Stimulated activated memory B cell treated with anti-CD40 and anti-IgM and Interleukin-4, amounts not matched to agents 10 μg/mL and 1 μg/mL and 100 μg/mL, for 72 hours (primary cell): ENCODE measurements at regions not wholly inside any gene's neighbourhood (a gene's known extent, or its start where the extent isn't known, plus 50 kb on each side); places are given as distances from the start of the nearest gene placed in this dataset.

ENCODE experiments used
- ATAC-seq: fragments of 150-1000 bp; cut with Tn5 transposase; 2 replicates; pipeline ENCODE4 v1.10.0; 2021
- H3K27ac Mint-ChIP-seq: one replicate; pipeline ENCODE4 v1.8.0; 2022; ENCODE audit warnings: mild to moderate bottlenecking, mixed read lengths
- H3K27me3 Mint-ChIP-seq: one replicate; pipeline ENCODE4 v1.8.0; 2022; ENCODE audit warnings: mixed read lengths
- H3K36me3 Mint-ChIP-seq: one replicate; pipeline ENCODE4 v1.8.0; 2022; ENCODE audit warnings: mixed read lengths
- H3K4me1 Mint-ChIP-seq: one replicate; pipeline ENCODE4 v1.8.0; 2022; ENCODE audit warnings: mixed read lengths
- H3K4me3 Mint-ChIP-seq: one replicate; pipeline ENCODE4 v1.8.0; 2022; ENCODE audit warnings: mild to moderate bottlenecking, moderate library complexity, mixed read lengths
- H3K9me3 Mint-ChIP-seq: one replicate; pipeline ENCODE4 v1.8.0; 2022; ENCODE audit warnings: mixed read lengths

DNA sequence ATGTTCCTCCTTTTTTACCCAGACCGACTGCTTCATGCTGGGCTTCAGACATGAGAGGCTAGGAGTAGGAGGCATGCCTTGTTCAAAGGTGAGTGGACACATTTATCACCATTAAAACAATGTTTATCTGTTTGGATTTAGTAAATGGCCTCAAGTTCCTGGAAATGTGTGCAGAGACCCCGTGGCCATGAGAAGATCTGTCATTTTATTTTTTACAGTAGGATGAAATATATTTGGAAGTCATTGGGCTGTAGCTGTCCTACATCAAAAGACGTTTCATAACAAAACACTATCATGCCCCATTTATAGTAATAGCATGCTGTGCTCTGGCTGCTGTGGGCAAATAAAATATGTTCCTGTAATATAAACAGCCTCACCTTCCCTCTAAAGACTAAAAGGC is 403.9 kb upstream of the TNP1 start:
- no peaks in the 10 kb centered on the region for H3K36me3 Mint-ChIP-seq
- H3K27me3 Mint-ChIP-seq = peaks cover 26% of the 10 kb centered on the region
- no peaks in the 10 kb centered on the region for H3K4me1 Mint-ChIP-seq
- ATAC-seq = no peak
- H3K4me3 Mint-ChIP-seq = no peak overlapping the region
- no peak overlapping the region for H3K27ac Mint-ChIP-seq
- peaks cover 4% of the 10 kb centered on the region for H3K9me3 Mint-ChIP-seq

DNA sequence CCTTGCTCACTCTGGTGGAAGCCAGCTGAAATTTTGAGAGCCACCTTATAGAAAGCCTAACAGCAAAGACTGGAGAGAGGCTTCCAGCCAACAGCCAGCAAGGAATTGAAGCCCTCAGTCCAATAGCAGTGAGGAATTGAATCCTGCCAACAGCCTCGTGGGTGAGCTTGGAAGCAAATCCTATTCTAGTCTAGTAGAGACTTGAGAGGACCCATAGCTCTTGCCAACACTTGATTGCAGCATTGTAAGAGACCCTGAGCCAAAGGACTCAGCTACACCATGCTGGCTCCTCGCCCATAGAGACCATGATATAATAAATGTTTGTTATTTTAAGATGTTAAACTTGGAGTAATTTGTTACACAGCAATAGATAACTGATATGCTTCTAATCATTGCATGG is 403.0 kb upstream of the TNP1 start:
- H3K27me3 Mint-ChIP-seq = peaks cover 23% of the 10 kb centered on the region
- no peak overlapping the region for H3K27ac Mint-ChIP-seq
- H3K4me3 Mint-ChIP-seq = no peak overlapping the region
- H3K4me1 Mint-ChIP-seq = no peaks in the 10 kb centered on the region
- no peak for ATAC-seq
- no peaks in the 10 kb centered on the region for H3K36me3 Mint-ChIP-seq
- peaks cover 2% of the 10 kb centered on the region for H3K9me3 Mint-ChIP-seq

DNA sequence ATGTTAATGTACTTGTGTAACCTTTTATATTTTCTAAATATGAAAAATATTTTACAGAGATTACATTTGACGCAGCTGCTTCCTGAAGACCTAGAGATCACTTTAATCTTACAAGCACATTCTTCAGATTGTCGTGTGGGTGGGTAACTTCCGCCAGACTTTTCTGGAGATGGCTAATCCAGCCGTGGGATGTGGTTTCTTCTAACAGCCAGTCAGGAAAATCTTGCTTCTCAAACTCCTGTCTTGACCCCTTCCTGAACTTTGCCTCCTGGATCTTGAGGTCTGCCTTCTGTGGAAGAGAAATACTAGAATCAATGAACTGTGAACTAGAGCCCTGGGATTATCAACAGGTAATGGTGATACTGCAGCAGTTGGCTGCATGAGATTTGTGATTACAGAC is 401.6 kb upstream of the TNP1 start:
- Mint-ChIP-seq H3K4me3 (no peak overlapping the region), H3K4me1 (no peaks in the 10 kb centered on the region), H3K9me3 (no peaks in the 10 kb centered on the region), H3K36me3 (no peaks in the 10 kb centered on the region), H3K27me3 (peaks cover 23% of the 10 kb centered on the region), H3K27ac (no peak overlapping the region)
- no peak for ATAC-seq

DNA sequence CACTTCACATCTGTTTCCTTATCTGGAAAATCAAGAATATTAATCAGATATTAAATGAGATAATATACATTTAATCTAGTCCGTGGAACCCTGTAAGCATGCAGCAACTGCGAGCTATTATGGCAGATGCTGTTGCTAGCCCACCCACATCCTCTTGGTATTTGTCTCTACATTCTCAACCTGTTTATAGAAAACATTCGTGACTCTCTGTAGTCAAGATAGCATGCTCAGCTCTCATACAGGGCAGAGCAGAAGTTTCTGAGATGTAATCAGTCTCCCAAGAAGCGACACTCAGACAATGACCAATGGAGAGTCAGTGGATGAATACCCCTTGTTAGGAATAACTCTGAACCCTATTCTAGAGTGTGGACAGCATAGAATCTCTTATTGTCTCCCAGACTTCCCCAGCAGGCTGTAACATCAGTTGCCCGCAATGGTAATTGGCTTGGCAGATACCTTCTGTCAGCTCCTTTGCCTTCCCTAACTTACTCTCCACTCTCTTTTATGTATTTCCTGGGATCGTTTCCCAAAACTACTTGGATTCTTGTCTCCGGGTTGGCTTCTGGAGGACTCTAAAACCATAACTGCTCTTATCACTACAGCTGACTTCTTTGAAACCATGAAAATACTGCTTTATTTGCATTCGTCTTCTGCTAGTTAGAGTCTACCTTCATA is 400.7 kb upstream of the TNP1 start:
- H3K9me3 Mint-ChIP-seq = no peaks in the 10 kb centered on the region
- H3K4me3 Mint-ChIP-seq = no peak overlapping the region
- ATAC-seq = no peak
- no peaks in the 10 kb centered on the region for H3K4me1 Mint-ChIP-seq
- H3K27ac Mint-ChIP-seq = no peak overlapping the region
- no peaks in the 10 kb centered on the region for H3K36me3 Mint-ChIP-seq
- H3K27me3 Mint-ChIP-seq = peaks cover 23% of the 10 kb centered on the region

DNA sequence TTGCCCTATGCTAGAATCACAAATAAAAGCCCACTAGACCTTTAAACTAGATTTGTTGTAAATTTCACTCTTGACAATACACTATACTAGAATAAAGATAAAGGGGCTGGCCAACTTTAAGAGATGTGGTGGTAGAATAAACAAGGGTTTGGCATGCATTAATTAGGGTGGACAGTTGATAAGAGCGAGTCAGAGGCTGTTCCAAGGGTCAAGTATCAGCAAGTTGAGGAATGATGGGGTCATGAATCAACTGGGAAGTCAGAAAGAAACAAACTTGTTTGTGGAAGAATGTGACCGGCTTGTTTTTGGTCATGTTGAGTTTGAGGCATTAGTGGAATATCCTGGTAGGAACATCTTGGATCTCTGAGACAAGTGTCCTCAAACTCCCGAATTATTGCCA is 398.3 kb upstream of the TNP1 start:
- Mint-ChIP-seq H3K9me3 (no peaks in the 10 kb centered on the region), H3K27me3 (peaks cover 18% of the 10 kb centered on the region), H3K4me3 (no peak overlapping the region), H3K27ac (no peak overlapping the region), H3K36me3 (no peaks in the 10 kb centered on the region), H3K4me1 (no peaks in the 10 kb centered on the region)
- no peak for ATAC-seq

DNA sequence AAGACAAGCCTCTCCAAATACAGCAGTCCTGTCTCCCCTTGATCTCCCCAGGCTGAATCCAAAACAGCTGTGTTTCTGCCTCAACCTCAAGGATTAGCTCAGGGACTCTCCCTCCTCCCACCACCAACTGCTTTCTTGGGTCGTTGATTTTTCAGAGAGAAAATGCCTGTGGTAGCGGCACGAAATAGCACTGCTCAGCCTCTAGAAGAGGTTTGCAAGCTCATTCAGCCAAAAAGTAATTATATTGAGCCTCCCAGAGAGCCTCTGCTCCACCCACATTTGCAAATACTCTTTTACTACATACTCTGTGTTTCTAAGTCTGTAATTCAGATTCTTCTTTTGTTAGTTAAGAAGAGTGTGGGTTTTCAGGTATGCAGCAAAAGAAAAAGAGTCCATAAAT is 396.4 kb upstream of the TNP1 start:
- H3K9me3 Mint-ChIP-seq = no peaks in the 10 kb centered on the region

DNA sequence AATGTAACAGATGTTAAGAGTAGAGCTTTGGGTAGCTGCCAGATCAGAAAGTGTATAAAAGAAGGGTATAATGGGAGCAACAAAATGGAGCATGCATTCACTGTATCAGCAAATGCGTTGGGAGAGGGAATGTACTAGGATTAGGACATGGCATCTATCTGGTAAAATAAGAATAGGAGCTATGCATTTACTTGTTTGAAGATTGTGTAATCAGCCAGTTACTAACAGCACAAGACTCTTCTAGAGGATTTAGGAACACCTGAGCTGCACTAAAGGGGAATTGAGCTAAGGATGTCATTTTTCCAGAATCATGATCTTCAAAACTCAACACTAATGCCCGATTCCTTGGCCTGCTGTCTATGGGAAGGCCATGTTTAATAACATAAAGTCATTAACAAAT is 394.2 kb upstream of the TNP1 start:
- H3K27ac Mint-ChIP-seq = no peak overlapping the region
- H3K36me3 Mint-ChIP-seq = no peaks in the 10 kb centered on the region
- H3K27me3 Mint-ChIP-seq = peaks cover 21% of the 10 kb centered on the region
- H3K4me1 Mint-ChIP-seq = no peaks in the 10 kb centered on the region
- no peak for ATAC-seq
- no peaks in the 10 kb centered on the region for H3K9me3 Mint-ChIP-seq
- no peak overlapping the region for H3K4me3 Mint-ChIP-seq

More for the DNA sequence above, 396.4 kb upstream of the TNP1 start:
- no peak for ATAC-seq
- Mint-ChIP-seq H3K4me3 (no peak overlapping the region), H3K4me1 (no peaks in the 10 kb centered on the region), H3K36me3 (no peaks in the 10 kb centered on the region), H3K27ac (no peak overlapping the region), H3K27me3 (peaks cover 29% of the 10 kb centered on the region)

DNA sequence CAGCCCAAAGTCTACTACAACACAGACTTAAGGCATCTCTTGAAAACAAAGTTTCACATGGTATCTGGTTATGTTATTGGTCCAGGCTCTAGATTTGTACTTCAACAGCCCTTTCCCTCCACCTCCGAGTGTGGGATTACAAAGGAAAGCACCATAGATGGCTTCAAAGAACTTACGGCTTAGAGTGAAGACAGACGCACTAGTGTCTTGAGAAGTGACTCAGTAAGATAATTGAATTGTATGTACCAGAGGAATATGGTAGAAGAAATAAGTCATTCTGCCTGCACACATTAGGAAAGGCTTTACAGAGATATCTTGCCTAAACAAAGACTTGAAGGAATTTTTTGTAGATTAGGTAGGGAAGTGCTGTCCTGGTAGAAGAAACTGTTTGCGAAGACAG is 392.3 kb upstream of the TNP1 start:
- Mint-ChIP-seq H3K4me3 (no peak overlapping the region), H3K27me3 (peaks cover 21% of the 10 kb centered on the region), H3K27ac (no peak overlapping the region), H3K9me3 (no peaks in the 10 kb centered on the region), H3K4me1 (no peaks in the 10 kb centered on the region), H3K36me3 (no peaks in the 10 kb centered on the region)
- no peak for ATAC-seq

DNA sequence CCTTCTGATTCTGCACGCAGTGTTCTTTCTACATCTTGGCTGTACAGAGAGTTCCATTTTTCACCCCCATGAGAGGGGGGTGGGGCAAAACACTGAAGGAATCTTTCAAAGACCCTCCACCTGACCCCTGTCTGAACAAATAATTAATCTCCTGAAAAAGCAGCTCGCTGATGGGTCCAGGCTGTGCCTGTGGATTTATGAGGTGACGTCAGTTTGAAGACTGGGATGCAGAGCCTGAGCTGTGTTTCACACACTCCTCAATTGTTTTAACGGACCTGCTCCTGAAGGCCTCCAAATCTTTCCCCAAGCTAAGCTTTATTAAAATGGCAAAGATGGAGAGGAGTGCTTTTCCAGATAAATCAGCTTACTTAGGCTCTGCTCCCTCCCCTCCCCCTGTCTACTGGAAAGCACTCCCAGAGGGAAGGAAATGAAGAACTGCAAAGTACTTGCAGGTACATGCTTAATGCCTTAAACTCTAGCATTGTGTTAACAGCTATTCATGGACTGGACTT is 390.2 kb upstream of the TNP1 start:
- H3K36me3 Mint-ChIP-seq = no peaks in the 10 kb centered on the region
- ATAC-seq = no peak
- no peaks in the 10 kb centered on the region for H3K9me3 Mint-ChIP-seq
- no peak overlapping the region for H3K4me3 Mint-ChIP-seq
- H3K4me1 Mint-ChIP-seq = no peaks in the 10 kb centered on the region
- H3K27me3 Mint-ChIP-seq = peaks cover 27% of the 10 kb centered on the region
- H3K27ac Mint-ChIP-seq = no peak overlapping the region

DNA sequence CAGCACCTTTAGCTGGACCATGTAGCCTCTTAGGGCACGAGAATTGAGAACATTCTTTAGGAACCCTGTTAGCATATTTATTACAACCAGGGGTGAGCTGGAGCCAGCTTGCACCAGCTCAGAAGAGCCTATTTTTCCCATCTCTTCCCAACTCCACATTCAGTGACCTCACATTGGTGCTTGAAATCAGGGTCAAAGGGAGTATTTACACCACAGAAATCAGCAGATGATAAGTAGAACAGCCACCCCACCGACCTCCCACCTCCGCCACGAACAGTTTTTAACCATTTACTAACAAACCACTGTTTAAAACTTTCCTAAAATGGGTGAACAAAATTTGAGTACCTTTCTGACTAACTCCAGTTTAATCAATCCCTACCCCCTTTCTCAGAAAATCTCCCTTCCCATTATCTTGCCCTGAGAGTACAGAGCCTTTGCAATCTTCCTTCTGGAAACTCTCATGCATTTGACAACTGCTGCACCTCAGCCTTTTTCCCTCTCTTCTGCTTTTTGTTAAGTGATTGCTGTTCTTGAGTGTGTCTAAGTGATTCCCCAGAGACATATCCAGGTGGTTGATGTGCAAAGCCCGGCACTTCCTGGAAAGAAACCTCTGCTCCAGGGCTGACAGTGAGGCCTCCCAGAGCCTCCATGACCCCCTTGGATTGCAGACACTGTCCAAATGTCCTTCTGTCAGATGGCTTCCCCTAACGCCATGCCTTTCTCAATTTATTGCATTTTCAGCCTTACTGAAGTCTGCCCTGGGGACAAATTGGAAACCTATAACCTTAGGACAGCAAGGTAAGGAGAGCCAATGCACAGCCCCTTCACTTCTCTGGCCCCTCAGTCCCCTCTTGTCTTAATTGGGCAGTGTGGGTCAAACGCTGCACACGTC is 389.5 kb upstream of the TNP1 start:
- ATAC-seq = no peak
- H3K27me3 Mint-ChIP-seq = peaks cover 27% of the 10 kb centered on the region
- no peak overlapping the region for H3K4me3 Mint-ChIP-seq
- no peaks in the 10 kb centered on the region for H3K4me1 Mint-ChIP-seq
- no peaks in the 10 kb centered on the region for H3K36me3 Mint-ChIP-seq
- H3K27ac Mint-ChIP-seq = no peak overlapping the region
- no peaks in the 10 kb centered on the region for H3K9me3 Mint-ChIP-seq

DNA sequence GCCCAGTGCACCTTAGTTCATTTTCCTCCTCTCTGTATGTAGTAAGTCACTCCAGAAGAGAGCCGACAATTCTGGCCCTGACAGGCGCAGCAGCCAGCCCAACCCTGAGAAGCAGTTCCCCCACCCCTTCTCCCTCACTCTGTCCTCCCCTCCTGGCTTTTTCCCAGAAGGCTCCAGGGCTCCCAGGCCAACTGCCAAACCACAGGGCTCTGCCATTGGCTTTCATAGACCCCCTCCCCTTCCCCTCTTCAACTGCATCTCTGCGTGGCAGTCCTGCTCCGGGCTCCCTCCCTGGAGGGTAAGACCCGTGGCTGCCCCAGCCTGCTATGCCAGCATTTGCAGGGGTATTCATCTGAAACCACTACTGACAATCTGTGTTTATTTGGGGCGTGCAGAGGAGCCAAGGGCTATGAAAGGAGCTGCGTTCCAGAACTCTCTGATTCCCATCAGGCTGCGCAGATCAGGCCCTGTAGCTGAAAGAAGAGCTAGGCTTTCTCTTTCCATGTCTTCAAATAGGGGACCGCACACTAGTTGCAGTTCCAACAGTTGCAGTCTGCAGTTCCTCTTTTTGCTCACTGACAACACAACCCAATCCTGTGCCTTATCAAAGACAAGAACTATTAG is 388.6 kb upstream of the TNP1 start:
- no peak overlapping the region for H3K4me3 Mint-ChIP-seq
- no peaks in the 10 kb centered on the region for H3K9me3 Mint-ChIP-seq
- no peak overlapping the region for H3K27ac Mint-ChIP-seq
- H3K4me1 Mint-ChIP-seq = no peaks in the 10 kb centered on the region
- H3K36me3 Mint-ChIP-seq = no peaks in the 10 kb centered on the region
- ATAC-seq = peak; percentile 73
- peaks cover 19% of the 10 kb centered on the region for H3K27me3 Mint-ChIP-seq

DNA sequence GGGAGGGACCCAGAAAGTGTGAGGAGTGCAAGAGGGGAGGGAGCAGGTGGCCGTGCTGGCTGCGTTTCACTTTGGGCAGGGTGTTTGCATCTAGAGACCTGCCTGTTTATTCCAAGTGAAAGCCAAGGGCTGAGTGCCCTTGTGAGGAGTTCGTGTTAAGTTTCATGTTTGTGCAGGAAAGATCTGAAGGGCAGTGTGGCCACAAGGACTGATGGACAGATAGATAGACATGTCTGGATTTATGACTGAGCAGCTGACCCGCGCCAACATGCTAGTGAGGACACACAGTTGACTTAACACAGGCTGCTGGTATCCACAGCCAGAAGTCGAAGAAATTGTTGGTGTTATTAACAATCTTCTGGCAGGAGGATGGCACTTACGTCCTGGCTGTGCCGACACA is 387.6 kb upstream of the TNP1 start:
- H3K9me3 Mint-ChIP-seq = no peaks in the 10 kb centered on the region
- no peaks in the 10 kb centered on the region for H3K4me1 Mint-ChIP-seq
- H3K27ac Mint-ChIP-seq = no peak overlapping the region
- no peaks in the 10 kb centered on the region for H3K36me3 Mint-ChIP-seq
- H3K27me3 Mint-ChIP-seq = peaks cover 11% of the 10 kb centered on the region
- no peak for ATAC-seq
- H3K4me3 Mint-ChIP-seq = no peak overlapping the region

DNA sequence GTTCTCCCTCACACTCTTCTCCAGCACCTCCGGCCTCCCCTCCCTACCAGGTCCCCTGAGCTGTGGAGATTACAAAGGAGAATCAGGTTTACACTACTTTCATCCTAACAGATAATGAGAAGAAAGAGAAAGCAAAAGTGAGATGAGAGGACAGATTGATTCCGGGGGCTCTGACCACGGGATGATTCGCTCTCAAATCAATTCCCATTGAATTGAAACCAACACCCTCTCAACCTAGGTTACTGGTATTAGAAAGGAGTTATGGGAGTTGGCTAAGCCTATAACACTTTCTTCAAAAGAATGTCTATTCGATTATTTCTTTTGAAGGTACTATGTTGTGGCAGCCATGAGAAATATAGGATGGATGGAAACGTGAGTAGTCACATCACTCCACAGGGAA is 386.2 kb upstream of the TNP1 start:
- Mint-ChIP-seq H3K36me3 (no peaks in the 10 kb centered on the region), H3K4me3 (no peak overlapping the region), H3K27ac (no peak overlapping the region), H3K27me3 (peaks cover 7% of the 10 kb centered on the region), H3K4me1 (no peaks in the 10 kb centered on the region), H3K9me3 (no peaks in the 10 kb centered on the region)
- ATAC-seq = no peak

DNA sequence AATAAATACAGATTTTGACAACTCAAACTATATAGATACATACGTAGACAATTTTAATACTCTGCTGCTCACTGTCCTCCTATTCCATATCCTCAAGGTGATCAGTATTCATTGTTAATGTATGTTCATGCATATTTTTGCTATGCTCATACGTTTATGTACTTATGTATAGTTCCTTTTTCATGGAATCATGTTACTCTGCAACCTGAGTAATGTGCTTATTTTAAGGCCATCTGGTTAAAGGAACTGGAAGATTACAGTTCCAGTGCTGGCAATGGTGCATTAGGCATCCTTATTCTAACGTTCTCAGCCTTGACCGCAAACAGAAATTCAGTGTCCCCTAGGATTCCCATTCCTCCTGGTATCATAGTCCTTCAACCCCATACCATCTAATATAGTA is 385.0 kb upstream of the TNP1 start:
- ATAC-seq = no peak
- Mint-ChIP-seq H3K27ac (no peak overlapping the region), H3K9me3 (no peaks in the 10 kb centered on the region), H3K36me3 (no peaks in the 10 kb centered on the region), H3K4me1 (no peaks in the 10 kb centered on the region), H3K4me3 (no peak overlapping the region), H3K27me3 (peaks cover 20% of the 10 kb centered on the region)

DNA sequence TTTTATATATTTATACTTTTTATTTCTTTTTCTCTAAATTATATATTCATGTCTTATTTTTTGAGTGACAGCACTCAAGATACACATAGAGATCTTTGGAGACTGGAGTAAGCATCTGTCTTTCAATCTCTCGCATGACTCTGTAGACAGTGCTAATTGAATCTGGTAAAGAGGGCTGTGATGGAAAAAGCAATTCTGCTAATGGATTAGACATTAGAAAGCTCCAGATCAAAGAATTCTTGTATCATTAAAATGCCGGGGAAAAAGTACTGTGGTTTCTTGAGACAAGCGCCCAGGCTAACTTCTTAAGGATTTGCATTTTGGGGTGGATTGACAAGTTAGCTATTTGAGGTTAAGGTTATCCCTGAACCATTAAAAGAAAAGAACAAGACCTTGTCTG is 383.1 kb upstream of the TNP1 start:
- Mint-ChIP-seq H3K36me3 (no peaks in the 10 kb centered on the region), H3K9me3 (no peaks in the 10 kb centered on the region), H3K4me3 (no peak overlapping the region)

More for the DNA sequence above, 383.1 kb upstream of the TNP1 start:
- ATAC-seq = no peak
- no peak overlapping the region for H3K27ac Mint-ChIP-seq
- no peaks in the 10 kb centered on the region for H3K4me1 Mint-ChIP-seq
- H3K27me3 Mint-ChIP-seq = peaks cover 24% of the 10 kb centered on the region
